ENCODE measurements at regions not wholly inside any gene's neighbourhood (a gene's known extent, or its start where the extent isn't known, plus 50 kb on each side); places are given as distances from the start of the nearest gene placed in this dataset.

DNA sequence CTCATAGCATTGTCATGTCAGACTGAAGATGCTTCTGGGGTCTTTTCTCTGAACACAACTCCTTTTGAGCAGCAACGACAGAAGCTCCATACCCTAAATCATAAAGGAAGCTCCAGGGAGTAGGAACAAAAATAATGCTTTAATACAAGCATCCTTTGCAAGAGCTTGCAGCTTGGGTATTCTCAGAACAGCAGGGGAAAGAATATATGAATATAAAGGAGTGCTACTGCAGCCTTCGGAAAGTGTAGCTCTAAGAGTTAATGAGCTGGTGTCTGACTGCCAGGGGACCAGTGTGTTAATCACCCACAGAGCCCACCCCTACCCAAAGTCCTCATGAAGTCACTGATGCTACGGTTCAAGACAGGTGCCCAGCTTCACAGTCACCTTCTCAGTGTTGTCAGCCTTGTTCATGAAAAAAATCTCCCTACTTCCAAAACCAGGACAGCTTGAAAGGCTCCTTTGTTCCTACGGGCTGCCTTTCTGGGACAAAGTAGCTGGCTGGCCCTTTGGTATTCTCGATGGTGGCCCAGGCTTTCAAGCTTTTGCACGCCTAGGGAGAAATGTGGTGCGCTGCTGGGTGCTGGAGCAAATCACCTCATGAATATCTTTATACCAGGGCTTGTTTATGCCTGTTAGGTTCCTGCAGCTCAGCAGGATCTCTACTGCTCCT is 259.7 kb downstream of the CMPK2 start:
- no peak for DNase-seq
- no peak for TF ChIP-seq POLR2A (IDR thresholded peaks at IDR 0.05)
- TF ChIP-seq, protein P1, sequence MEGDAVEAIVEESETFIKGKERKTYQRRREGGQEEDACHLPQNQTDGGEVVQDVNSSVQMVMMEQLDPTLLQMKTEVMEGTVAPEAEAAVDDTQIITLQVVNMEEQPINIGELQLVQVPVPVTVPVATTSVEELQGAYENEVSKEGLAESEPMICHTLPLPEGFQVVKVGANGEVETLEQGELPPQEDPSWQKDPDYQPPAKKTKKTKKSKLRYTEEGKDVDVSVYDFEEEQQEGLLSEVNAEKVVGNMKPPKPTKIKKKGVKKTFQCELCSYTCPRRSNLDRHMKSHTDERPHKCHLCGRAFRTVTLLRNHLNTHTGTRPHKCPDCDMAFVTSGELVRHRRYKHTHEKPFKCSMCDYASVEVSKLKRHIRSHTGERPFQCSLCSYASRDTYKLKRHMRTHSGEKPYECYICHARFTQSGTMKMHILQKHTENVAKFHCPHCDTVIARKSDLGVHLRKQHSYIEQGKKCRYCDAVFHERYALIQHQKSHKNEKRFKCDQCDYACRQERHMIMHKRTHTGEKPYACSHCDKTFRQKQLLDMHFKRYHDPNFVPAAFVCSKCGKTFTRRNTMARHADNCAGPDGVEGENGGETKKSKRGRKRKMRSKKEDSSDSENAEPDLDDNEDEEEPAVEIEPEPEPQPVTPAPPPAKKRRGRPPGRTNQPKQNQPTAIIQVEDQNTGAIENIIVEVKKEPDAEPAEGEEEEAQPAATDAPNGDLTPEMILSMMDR (IDR thresholded peaks at IDR 0.05), result no peak

DNA sequence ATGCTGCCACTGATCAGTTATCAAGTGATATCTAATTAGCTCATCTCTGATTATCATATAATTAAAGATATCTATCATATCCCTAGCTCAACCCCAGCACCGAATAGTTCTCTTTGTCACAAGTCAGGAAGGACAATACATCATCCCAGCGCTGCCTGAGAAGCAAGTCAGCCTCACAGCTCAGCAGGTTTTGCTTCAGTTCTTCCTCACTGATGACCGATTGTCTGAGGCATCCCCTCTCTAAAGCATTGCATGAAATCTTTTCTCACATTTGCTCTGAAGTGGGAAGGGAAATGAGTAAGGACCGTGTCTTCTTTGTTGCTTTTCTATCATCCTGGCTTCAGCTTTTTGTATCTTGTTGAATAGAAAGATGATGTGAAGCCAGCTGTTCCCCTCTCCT is 247.9 kb downstream of the CMPK2 start:
- TF ChIP-seq, protein P1 (IDR thresholded peaks at IDR 0.05), result no peak
- no peak for TF ChIP-seq POLR2A (IDR thresholded peaks at IDR 0.05)
- Histone ChIP-seq H3K4me3 (no peak overlapping the region), H3K9me3 (peaks cover 0 to 6% (median 0%) of the 10 kb centered on the region in 4 donors), H3K36me3 (no peaks in the 10 kb centered on the region), H3K4me1 (no peaks in the 10 kb centered on the region), H3K27me3 (no peaks in the 10 kb centered on the region), H3K27ac (no peak overlapping the region)
- no peak for DNase-seq

More for the DNA sequence above, 259.7 kb downstream of the CMPK2 start:
- Histone ChIP-seq H3K9me3 (no peaks in the 10 kb centered on the region), H3K36me3 (no peaks in the 10 kb centered on the region), H3K27me3 (no peaks in the 10 kb centered on the region), H3K27ac (no peak overlapping the region), H3K4me1 (no peaks in the 10 kb centered on the region), H3K4me3 (no peak overlapping the region)

DNA sequence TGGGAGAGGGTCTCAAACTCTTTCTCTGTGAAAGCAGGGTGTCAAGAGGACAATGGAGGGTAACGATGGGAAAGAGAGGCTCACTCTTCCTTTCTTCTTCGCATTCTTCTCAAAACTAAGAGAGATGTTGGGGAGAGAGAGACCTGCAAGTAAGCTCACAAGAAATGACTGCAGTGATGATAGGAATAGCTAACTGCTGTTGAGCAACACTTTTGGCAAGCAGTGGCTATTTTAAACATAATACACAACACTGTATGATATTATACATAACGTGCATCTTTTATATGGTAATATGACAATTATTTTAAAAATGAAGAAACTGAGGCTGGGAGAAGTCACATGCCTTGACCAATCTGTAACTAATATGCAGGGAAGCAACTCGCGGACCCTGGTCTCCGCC is 247.5 kb downstream of the CMPK2 start:
- no peaks in the 10 kb centered on the region for H3K36me3 ChIP-seq
- peaks cover 0 to 4% (median 0%) of the 10 kb centered on the region in 4 donors for H3K9me3 ChIP-seq
- no peak overlapping the region for H3K27ac ChIP-seq
- DNase-seq, result no peak
- no peaks in the 10 kb centered on the region for H3K4me1 ChIP-seq
- H3K27me3 ChIP-seq, result no peaks in the 10 kb centered on the region
- no peak overlapping the region for H3K4me3 ChIP-seq
- TF ChIP-seq, protein P1 (IDR thresholded peaks at IDR 0.05), result no peak
- no peak for TF ChIP-seq POLR2A (IDR thresholded peaks at IDR 0.05)

DNA sequence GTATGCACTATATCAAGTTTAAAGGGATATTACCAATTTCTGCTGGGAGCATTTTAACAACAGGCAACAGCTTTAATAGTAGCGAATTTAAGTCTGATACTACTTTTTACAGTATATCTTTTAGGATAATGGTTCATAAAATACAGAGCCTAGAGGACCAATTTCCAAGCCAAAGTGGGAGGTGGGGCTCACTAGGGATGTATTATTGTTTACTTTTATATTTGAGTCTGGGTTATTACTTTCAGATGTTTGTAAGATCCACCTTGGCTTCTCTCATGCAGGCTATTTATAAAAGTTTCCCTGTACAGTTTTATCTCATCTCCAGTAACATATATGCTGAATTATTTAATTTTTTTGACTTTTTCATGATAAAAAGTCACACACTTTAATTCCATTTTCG is 242.0 kb downstream of the CMPK2 start:
- Histone ChIP-seq H3K36me3 (no peaks in the 10 kb centered on the region), H3K4me1 (no peaks in the 10 kb centered on the region), H3K9me3 (no peaks in the 10 kb centered on the region), H3K27ac (no peak overlapping the region), H3K4me3 (no peak overlapping the region), H3K27me3 (no peaks in the 10 kb centered on the region)
- no peak for DNase-seq
- no peak for TF ChIP-seq POLR2A (IDR thresholded peaks at IDR 0.05)
- TF ChIP-seq, protein P1 (IDR thresholded peaks at IDR 0.05), result no peak

DNA sequence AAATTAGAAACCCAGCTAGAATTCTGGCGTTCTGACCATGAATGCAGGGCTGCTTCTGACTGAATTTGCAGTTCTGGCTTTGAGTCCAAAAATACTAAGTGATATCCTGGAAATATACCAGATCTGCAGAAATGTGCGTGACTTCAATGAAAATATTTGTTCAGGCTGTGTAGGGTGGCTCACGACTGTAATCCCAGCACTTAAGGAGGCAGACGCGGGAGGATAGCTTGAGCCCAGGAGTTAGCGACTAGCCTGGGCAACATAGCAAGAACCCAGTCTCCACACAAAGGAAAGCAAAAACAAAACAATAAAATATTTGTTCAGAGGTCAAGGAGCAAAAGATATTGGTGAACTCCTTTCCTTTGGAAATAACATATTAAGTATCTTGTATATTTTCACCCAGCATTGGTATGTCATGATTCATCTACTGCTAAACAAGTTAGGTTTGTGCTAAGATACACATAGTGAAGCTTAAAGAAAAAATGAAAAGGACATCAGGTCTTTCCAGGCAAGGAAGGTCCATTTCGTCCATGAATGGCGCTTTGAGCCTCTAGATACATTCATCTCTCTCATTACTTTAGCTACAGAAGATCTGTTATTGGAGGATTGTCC is 239.2 kb downstream of the CMPK2 start:
- no peaks in the 10 kb centered on the region for H3K36me3 ChIP-seq
- no peak for TF ChIP-seq POLR2A (IDR thresholded peaks at IDR 0.05)
- TF ChIP-seq, protein P1 (IDR thresholded peaks at IDR 0.05), result no peak
- DNase-seq, result no peak

More for the DNA sequence above, 239.2 kb downstream of the CMPK2 start:
- H3K4me3 ChIP-seq, result no peak overlapping the region
- no peak overlapping the region for H3K27ac ChIP-seq
- no peaks in the 10 kb centered on the region for H3K9me3 ChIP-seq
- no peaks in the 10 kb centered on the region for H3K4me1 ChIP-seq
- H3K27me3 ChIP-seq, result no peaks in the 10 kb centered on the region

All from Peyer's patch (tissue), 4 donors.